ENCODE measurements at regions not wholly inside any gene's neighbourhood (a gene's known extent, or its start where the extent isn't known, plus 50 kb on each side); places are given as distances from the start of the nearest gene placed in this dataset.

- no peak for TF ChIP-seq CTCF (IDR thresholded peaks at IDR 0.05; ENCODE audit: insufficient read depth, low read length, severe bottlenecking)
- no peaks in the 10 kb centered on the region for H3K36me3 ChIP-seq (ENCODE audit: control insufficient read depth, insufficient read depth, low read length)
- H3K27me3 ChIP-seq (ENCODE audit: control insufficient read depth, insufficient read depth, low read length): no peaks in the 10 kb centered on the region
- no peak for DNase-seq (ENCODE audit: low read depth)
- no peak for FAIRE-seq
- no peak overlapping the region for H3K4me3 ChIP-seq (ENCODE audit: low read depth, low read length)
Measured at GRCh38 chr5:27381686-27382085, 343.3 kb upstream of the CDH9 start.

GRCh38 chr5:27377626-27378025 is 339.2 kb upstream of the CDH9 start:
- Histone ChIP-seq H3K27me3 (ENCODE audit: control insufficient read depth, insufficient read depth, low read length) (no peaks in the 10 kb centered on the region), H3K4me3 (ENCODE audit: low read depth, low read length) (no peak overlapping the region), H3K36me3 (ENCODE audit: control insufficient read depth, insufficient read depth, low read length) (no peaks in the 10 kb centered on the region)
- FAIRE-seq (no peak), DNase-seq (ENCODE audit: low read depth) (no peak)
- TF ChIP-seq CTCF (IDR thresholded peaks at IDR 0.05; ENCODE audit: insufficient read depth, low read length, severe bottlenecking): no peak

- H3K36me3 ChIP-seq (ENCODE audit: control insufficient read depth, insufficient read depth, low read length): no peaks in the 10 kb centered on the region
- no peak for DNase-seq (ENCODE audit: low read depth)
- TF ChIP-seq CTCF (IDR thresholded peaks at IDR 0.05; ENCODE audit: insufficient read depth, low read length, severe bottlenecking): no peak
- no peak for FAIRE-seq
- H3K4me3 ChIP-seq (ENCODE audit: low read depth, low read length): no peak overlapping the region
- no peaks in the 10 kb centered on the region for H3K27me3 ChIP-seq (ENCODE audit: control insufficient read depth, insufficient read depth, low read length)
Measured at GRCh38 chr5:27353970-27354369, 315.6 kb upstream of the CDH9 start.

- no peak overlapping the region for H3K4me3 ChIP-seq (ENCODE audit: low read depth, low read length)
- no peaks in the 10 kb centered on the region for H3K36me3 ChIP-seq (ENCODE audit: control insufficient read depth, insufficient read depth, low read length)
- FAIRE-seq (no peak), DNase-seq (ENCODE audit: low read depth) (no peak)
- no peak for TF ChIP-seq CTCF (IDR thresholded peaks at IDR 0.05; ENCODE audit: insufficient read depth, low read length, severe bottlenecking)
- H3K27me3 ChIP-seq (ENCODE audit: control insufficient read depth, insufficient read depth, low read length): no peaks in the 10 kb centered on the region
Measured at GRCh38 chr5:27353540-27353939, 315.2 kb upstream of the CDH9 start.

GRCh38 chr5:27341342-27341741 is 303.0 kb upstream of the CDH9 start:
- DNase-seq (ENCODE audit: low read depth): no peak
- H3K27me3 ChIP-seq (ENCODE audit: control insufficient read depth, insufficient read depth, low read length): no peaks in the 10 kb centered on the region
- no peak for TF ChIP-seq CTCF (IDR thresholded peaks at IDR 0.05; ENCODE audit: insufficient read depth, low read length, severe bottlenecking)
- FAIRE-seq: no peak
- H3K4me3 ChIP-seq (ENCODE audit: low read depth, low read length): no peak overlapping the region
- no peaks in the 10 kb centered on the region for H3K36me3 ChIP-seq (ENCODE audit: control insufficient read depth, insufficient read depth, low read length)

- FAIRE-seq: no peak
- Histone ChIP-seq H3K4me3 (ENCODE audit: low read depth, low read length) (no peak overlapping the region), H3K27me3 (ENCODE audit: control insufficient read depth, insufficient read depth, low read length) (no peaks in the 10 kb centered on the region), H3K36me3 (ENCODE audit: control insufficient read depth, insufficient read depth, low read length) (no peaks in the 10 kb centered on the region)
- TF ChIP-seq CTCF (IDR thresholded peaks at IDR 0.05; ENCODE audit: insufficient read depth, low read length, severe bottlenecking): no peak
- DNase-seq (ENCODE audit: low read depth): no peak
Measured at GRCh38 chr5:27336817-27337216, 298.4 kb upstream of the CDH9 start.
